NT2/D1 (cell line): ENCODE measurements at regions not wholly inside any gene's neighbourhood (a gene's known extent, or its start where the extent isn't known, plus 50 kb on each side); places are given as distances from the start of the nearest gene placed in this dataset.
"Not testable (repeated sequence)": the region's sequence is repeated elsewhere in the genome, so short reads cannot be mapped to it uniquely, and the experiment has no call there.

ENCODE experiments used
- DNase-seq: peaks from one replicate; pipeline ENCODE4 v3.0.0-alpha.2; 2011; ENCODE audit warnings: low read depth, low spot score
- H3K27me3 ChIP-seq: 2 replicates; pipeline ENCODE4 v1.6.0; 2011; ENCODE audit warnings: mild to moderate bottlenecking; ENCODE audit not compliant: insufficient read length, insufficient read depth
- H3K36me3 ChIP-seq: 2 replicates; pipeline ENCODE4 v1.6.1; 2011; ENCODE audit warnings: mild to moderate bottlenecking, low read length, mixed read lengths; ENCODE audit not compliant: insufficient read depth, insufficient read length
- H3K4me1 ChIP-seq: 2 replicates; pipeline ENCODE4 v1.5.1; 2011; ENCODE audit not compliant: insufficient read depth, insufficient read length
- H3K4me3 ChIP-seq: 2 replicates; pipeline ENCODE4 v1.5.1; 2011; ENCODE audit warnings: low read depth; ENCODE audit not compliant: insufficient read length
- H3K9ac ChIP-seq: 2 replicates; pipeline ENCODE4 v1.6.0; 2011; ENCODE audit warnings: low read depth; ENCODE audit not compliant: insufficient read length
- H3K9me3 ChIP-seq: 2 replicates; pipeline ENCODE4 v1.5.1; 2011; ENCODE audit warnings: mild to moderate bottlenecking, low read length; ENCODE audit not compliant: insufficient read depth
- SUZ12 ChIP-seq: IDR thresholded peaks from 2 replicates; pipeline ENCODE4 v1.6.1; 2011; ENCODE audit not compliant: insufficient read length, insufficient read depth; ENCODE audit errors: extremely low read depth
- YY1 ChIP-seq: IDR thresholded peaks from 2 replicates; pipeline ENCODE4 v1.6.1; 2011; ENCODE audit not compliant: insufficient read length, insufficient read depth
- ZNF274 ChIP-seq: IDR thresholded peaks from 2 replicates; pipeline ENCODE4 v1.6.1; 2011; ENCODE audit warnings: mild to moderate bottlenecking, low read depth, low read length

GRCh38 chr18:8882632-8883408 lies 177.5 kb downstream of the MTCL1 start:
- Histone ChIP-seq H3K9ac (no peak overlapping the region), H3K4me1 (no peaks in the 10 kb centered on the region), H3K4me3 (no peak overlapping the region), H3K36me3 (no peaks in the 10 kb centered on the region), H3K27me3 (no peaks in the 10 kb centered on the region), H3K9me3 (peaks cover 15% of the 10 kb centered on the region; the same call in 1 of the 2 replicates)
- no peak for DNase-seq
- TF ChIP-seq YY1 = no peak
- no peak for TF ChIP-seq SUZ12
- TF ChIP-seq ZNF274 = no peak

- H3K27me3 ChIP-seq = no peaks in the 10 kb centered on the region
- TF ChIP-seq ZNF274 = no peak
- TF ChIP-seq SUZ12 = no peak
- TF ChIP-seq YY1 = no peak
- no peak overlapping the region for H3K9ac ChIP-seq
- DNase-seq = no peak
- H3K4me1 ChIP-seq = no peaks in the 10 kb centered on the region
- no peaks in the 10 kb centered on the region for H3K36me3 ChIP-seq
- peaks cover 15% of the 10 kb centered on the region; the same call in 1 of the 2 replicates for H3K9me3 ChIP-seq
- H3K4me3 ChIP-seq = no peak overlapping the region
Measured at GRCh38 chr18:8883409-8883668, 178.0 kb downstream of the MTCL1 start.

DNA sequence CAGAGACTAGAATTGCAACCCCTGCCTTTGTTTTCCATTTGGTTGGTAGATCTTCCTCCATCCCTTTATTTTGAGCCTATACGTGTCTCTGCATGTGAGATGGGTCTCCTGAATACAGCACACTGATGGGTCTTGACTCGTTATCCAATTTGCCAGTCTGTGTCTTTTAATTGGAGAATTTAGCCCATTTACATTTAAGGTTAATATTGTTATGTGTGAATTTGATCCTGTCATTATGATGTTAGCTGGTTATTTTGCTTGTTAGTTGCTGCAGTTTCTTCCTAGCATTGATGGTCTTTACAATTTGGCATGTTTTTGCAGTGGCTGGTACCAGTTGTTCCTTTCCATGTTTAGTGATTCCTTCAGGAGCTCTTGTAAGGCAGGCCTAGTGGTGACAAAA lies 182.5 kb downstream of the MTCL1 start:
- H3K4me1 ChIP-seq, H3K27me3 ChIP-seq, DNase-seq: not testable (repeated sequence)

GRCh38 chr18:8889489-8889888 lies 184.1 kb downstream of the MTCL1 start:
- H3K36me3 ChIP-seq = no peaks in the 10 kb centered on the region
- TF ChIP-seq YY1 = no peak
- TF ChIP-seq ZNF274 = no peak
- TF ChIP-seq SUZ12 = no peak
- DNase-seq = no peak
- no peaks in the 10 kb centered on the region for H3K27me3 ChIP-seq
- peaks cover 7% of the 10 kb centered on the region; the same call in 1 of the 2 replicates for H3K9me3 ChIP-seq
- H3K9ac ChIP-seq = no peak overlapping the region
- H3K4me1 ChIP-seq = no peaks in the 10 kb centered on the region
- H3K4me3 ChIP-seq = no peak overlapping the region

More for the DNA sequence above, 182.5 kb downstream of the MTCL1 start:
- H3K36me3 ChIP-seq, H3K4me3 ChIP-seq, H3K9ac ChIP-seq: not testable (repeated sequence)
- H3K9me3 ChIP-seq = peaks cover 13% of the 10 kb centered on the region; the same call in 1 of the 2 replicates

GRCh38 chr18:8890503-8890902 lies 185.1 kb downstream of the MTCL1 start:
- not testable (repeated sequence) for H3K4me3 ChIP-seq, H3K9ac ChIP-seq

GRCh38 chr18:8890957-8891464 lies 185.7 kb downstream of the MTCL1 start:
- Histone ChIP-seq H3K4me1 (no peaks in the 10 kb centered on the region), H3K9me3 (peaks cover 10% of the 10 kb centered on the region), H3K9ac (no peak overlapping the region), H3K27me3 (no peaks in the 10 kb centered on the region), H3K4me3 (no peak overlapping the region), H3K36me3 (no peaks in the 10 kb centered on the region)
- no peak for TF ChIP-seq YY1
- TF ChIP-seq SUZ12 = no peak
- TF ChIP-seq ZNF274 = no peak
- DNase-seq = peak; percentile 81

More at GRCh38 chr18:8890503-8890902, 185.1 kb downstream of the MTCL1 start:
- H3K4me1 ChIP-seq, H3K9me3 ChIP-seq, H3K27me3 ChIP-seq, H3K36me3 ChIP-seq, DNase-seq: not testable (repeated sequence)

GRCh38 chr18:8893221-8893620 lies 187.9 kb downstream of the MTCL1 start:
- peaks cover 13% of the 10 kb centered on the region for H3K9me3 ChIP-seq
- no peak overlapping the region for H3K9ac ChIP-seq
- TF ChIP-seq YY1 (no peak), ZNF274 (no peak), SUZ12 (no peak)
- no peak for DNase-seq
- H3K27me3 ChIP-seq = no peaks in the 10 kb centered on the region
- no peak overlapping the region for H3K4me3 ChIP-seq
- no peaks in the 10 kb centered on the region for H3K36me3 ChIP-seq
- no peaks in the 10 kb centered on the region for H3K4me1 ChIP-seq
